Activated CD4-positive, CD25-positive, alpha-beta regulatory T cell treated with anti-CD3 and anti-CD28 coated beads, Interleukin-2, amount 50 U/mL, for 24 hours (primary cell): ENCODE measurements at regions not wholly inside any gene's neighbourhood (a gene's known extent, or its start where the extent isn't known, plus 50 kb on each side); places are given as distances from the start of the nearest gene placed in this dataset.
"Not testable (repeated sequence)": the region's sequence is repeated elsewhere in the genome, so short reads cannot be mapped to it uniquely, and the experiment has no call there.

Source experiments
- ATAC-seq, 2 donors: fragments of 150-1000 bp; cut with Tn5 transposase; one replicate each; pipeline ENCODE4 v1.10.0; 2021; ENCODE audit warnings: mild to moderate bottlenecking in 1 of 2, moderate library complexity in 1 of 2

DNA sequence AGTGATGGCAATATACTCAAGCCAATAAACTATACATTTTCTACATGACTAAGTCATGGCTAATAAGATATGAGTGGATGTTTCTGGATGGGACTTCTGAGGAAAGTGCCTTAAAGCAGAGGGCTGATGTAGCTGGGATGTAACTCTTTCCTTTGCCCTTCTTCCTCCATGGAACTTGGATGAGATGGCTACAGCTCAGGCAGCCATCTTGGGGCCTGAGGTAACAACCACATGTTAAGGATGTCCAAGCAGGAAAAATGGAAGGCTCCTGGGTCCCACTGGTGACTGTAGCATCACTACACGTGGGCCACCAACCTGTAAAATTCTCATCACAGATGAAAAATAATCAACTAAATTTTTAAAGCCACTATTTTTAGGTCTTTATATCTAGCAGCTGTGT, 54.4 kb upstream of the GRIP1 start:
- ATAC-seq, result no peak

DNA sequence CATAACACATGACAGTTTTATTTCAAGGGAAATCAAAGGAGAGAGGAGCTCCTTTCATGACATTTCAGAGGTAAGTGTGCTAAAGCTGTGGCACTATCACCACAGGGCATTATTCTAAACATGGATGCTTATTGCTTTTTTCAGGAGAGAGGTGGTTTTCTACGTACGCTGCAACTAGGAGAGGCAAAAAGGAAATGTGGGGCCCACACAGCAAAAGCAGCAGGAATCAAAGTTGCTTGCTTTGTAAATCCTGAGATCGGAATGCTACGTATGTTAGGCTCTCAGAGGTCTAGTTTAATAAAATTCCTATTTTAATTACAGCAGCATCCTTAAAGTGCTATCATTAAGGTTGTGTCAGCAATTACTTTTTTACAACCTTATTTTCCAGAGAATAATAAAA, 55.0 kb upstream of the GRIP1 start:
- ATAC-seq, result no peak

DNA sequence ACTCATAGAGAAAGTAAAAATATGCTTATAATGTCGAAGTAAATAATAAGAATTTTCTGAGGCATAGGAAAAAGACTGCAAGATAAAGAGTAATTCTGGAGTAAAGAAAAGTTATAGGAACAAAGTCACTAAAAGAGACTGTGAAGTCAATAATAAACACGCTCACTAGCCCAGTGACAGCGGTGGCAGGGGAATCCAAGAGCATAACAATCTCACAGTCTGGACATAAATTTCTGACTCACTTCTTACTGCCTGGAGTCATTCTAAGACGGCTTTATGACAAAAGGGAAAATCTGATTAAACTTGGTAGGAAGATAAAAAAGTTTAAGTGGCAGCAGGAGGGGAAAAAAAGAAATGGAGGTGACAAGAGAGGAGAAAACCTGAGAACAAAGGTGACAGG, 56.4 kb upstream of the GRIP1 start:
- peak in 1 of 2 donors; percentile 41 for ATAC-seq

DNA sequence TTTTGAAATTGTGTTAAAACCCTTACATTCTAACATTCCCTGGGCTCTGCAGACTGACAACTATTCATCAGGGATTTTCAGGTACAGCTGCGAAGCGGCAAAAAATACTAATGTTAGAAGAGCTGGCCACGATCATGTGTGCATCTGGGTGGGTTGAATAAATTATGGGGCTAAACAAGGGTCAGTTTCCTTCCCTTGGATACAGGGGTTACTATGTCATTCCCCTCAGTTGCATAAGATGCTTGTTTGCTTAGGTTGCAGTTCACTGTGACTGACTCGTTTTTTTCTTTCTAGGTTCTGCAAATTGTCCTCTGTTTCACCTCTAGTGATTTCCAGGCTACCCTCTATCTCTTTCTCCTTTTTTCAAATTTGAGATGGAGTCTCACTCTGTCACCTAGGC, 58.1 kb upstream of the GRIP1 start:
- no peak for ATAC-seq

DNA sequence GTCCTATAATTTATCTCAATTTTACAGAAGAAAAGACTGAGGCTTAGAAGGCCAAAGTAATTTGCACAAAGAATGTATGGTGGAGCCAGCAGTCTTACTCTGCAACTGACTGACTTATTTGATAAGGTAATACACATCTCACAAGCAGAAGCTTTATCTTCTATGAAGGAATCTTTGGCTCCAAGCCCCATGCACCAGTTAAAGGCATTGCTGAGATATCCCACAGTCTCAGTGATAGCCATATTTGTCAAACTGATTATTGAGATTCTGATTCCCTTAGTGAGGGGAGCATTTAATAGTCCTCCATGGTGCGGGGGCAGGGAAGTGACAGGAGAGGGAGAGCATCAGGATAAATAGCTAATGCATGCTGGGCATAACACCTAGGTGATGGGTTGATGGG, 60.4 kb upstream of the GRIP1 start:
- no peak for ATAC-seq

DNA sequence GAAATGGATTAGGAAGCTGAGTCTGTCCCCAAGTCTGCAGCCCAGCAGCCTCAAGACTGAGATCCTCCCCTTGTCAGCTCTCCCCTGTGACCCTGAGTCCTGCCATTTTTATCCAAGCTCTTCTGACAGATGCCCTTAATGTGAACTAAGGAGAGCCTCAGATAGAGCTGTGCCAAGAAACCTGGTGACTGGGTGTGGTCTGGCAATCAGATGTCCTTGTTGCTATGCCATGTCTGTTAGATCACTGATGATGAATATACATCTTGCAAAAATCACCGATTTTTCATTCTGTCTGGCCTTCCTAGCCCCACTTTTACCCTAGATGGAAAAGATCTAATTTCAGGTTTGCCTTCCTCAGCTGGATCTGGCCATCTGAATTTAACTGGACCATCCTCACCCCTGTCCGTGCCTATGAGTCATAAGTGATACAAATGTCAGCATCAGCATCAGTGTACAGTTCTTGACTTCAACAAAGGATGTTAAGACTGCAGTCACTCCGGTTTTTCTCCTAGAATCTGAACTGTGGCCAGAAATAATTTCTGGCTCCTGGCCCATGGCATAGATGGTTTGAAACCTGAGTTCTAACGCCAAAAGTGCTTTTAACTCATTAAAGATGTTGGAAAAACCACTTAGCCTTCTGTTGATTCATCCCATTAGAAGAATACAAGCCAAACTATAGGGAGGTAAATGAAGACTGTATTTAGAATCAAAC, 61.2 kb upstream of the GRIP1 start:
- no peak for ATAC-seq

DNA sequence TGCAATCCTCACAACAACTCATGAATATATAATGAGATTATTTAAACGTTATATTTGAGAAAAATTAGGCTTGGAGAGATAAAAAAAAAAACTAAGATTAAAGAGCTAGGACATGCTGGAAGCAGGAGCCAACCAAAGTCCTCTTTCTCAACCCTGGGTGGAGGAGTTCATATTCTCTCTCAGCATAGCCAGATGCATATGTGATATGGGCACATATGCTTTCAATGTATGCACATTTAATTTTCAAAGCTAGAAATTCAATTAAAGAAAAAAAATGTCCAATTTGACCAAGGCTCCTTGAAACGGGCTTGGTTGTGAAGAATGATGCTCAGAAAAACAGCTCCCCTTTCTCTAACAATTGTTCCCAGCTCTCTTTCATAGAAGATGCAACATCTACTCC, 61.9 kb upstream of the GRIP1 start:
- no peak for ATAC-seq

DNA sequence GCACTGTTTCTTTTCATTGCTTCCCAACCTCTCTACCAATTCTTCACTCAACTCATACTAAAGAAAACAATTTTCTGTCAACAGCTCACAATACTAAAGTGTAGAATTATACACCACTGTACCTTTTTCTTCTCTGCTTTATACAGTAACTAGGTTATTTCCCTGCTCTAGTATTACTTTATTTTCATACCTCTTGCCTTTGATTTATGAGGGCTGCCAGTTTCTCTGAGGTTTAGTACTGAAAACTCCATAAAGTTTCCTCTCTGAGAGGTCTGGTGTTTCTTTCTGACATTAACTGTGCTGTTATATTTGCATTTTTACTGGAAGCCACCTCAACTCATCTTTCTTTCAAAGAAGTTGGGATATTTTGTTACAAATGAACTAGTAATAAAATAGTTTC, 63.0 kb upstream of the GRIP1 start:
- no peak for ATAC-seq

DNA sequence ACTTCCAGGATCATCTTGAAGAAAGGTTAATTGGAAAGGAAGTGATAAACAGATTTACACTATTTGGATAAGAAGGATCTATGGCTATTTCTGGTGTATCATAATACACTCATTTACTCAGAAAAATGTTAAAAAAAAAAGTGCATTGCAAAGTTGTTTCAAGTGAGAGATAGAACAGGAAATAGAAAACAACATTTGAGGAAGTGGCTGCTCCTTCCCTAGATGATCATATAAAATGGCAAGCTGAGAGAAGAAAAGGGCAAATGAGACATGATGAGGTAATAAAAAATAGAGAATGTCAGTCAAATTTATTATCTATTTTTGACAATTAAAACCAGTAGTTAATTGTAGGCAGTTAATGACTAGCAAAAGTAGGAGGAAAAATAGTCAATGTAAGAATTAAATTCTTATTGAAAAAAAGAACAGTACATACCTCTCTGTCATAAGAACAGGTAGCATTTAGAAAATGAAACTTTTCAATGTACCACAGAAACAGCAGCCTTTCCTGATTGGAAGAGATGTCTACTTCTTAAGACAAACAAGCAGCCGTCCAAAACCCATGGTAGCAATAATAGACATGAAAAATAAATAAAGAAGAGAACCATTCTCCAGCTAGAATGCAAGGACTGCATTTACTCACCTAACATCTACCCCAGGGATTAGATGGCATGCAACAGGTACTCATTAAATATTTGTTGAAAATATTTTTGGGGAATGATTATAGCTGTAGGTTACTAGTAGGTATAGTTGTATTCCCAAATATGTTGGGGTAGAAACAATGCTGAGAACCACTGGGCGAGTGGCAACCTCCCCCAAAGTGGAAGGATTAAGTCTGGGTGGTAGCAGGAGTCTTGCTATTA, 63.9 kb upstream of the GRIP1 start:
- ATAC-seq, result no peak

DNA sequence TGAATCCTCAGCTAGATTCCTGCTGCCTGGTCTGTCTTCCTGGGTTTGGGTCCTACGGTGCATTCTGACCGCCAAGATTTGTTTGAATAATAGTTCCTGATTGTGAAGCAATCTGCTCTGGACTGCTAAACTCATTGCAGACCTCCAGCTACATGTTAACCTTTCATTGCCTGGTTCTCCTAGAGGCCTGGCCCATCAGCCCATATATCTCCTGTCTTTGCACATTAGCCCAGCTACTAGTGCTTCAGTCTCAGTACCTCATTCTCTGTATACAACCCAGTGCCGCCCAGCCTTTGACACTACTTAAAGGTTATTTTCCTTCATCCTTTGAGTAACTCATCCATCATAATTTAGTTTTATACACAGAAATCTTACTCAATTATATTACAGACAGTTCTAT, 65.6 kb upstream of the GRIP1 start:
- no peak for ATAC-seq

DNA sequence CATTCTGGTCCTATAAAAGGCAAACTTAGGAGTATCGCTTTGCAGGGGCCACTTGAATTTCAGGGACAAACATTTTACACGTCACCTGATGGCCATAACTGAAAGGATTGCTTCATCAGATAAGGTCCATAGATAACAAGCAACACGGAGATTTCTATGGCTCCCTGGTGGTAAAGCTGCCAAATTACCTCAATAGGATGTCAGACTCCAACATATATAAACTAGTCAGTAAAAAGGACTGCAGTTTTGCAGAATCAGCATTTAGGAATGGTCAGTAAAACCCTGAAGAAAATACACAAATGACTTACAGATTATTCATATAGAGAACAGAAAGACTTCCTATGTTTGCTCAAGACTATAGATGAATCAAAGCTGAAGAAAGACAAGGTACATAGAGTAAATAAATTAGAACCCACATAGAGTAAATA, 66.1 kb upstream of the GRIP1 start:
- no peak for ATAC-seq

DNA sequence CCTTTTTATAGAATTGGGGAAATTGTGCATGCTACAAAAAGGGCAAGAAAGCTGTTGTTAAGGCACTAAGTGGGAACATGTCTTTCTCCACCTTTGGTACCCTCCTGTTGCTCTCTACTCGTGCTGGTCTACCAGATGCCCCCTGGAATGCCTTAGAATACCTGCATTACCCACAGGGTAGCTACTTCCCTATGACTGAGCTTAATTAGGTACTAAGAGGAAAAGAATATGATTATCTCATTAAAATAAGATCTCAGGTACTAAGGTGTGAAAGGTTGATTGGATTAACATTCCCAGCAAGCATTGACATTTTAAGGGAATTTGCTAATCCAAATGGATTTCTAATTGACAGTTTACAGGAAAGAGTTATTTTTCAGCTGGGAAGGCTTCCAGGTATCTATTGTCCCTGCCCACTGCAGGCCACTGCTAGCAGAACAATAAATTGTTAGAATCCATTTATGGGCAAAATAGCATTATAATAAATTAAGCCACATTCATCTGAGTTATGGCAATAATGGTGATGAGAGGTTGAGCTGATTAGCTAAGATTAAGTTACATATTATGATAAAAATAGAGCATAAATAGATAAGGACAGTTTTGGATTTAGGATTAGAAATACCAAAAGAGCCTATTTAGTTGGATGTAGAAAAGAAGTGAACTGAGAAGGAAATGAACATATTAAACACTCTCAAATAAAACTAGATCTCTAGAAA, 67.8 kb upstream of the GRIP1 start:
- no peak for ATAC-seq

DNA sequence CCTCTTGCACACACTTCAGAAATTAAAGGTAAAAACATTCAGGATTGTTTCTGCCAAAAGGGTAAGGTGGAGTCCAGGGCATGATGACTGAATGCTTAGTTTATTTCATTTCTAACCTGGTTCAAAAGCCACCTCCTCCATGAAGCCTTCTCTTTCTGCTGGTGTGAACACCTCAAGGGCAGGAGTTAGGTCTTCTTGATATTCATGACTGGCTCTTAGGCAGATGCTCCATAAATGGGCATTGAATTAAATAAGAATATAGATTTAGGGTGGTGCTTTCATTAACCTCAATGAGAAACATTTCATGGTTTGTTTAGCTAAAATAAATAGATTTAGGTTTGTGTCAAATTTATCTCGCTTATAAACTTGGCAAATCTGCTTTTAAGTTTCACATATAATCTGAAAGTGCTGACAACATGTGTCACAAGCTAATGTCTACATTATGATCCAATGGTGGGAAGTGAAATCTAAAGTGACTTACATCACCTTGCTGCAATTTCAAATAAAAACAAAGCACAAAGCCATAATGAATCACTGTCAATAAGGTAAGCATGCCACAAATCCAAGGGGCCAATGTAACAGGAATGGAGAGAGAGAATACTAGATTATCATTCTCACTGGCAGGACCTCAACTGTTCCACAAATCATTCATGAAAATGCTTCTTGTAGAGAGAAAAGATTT, 72.7 kb upstream of the GRIP1 start:
- ATAC-seq, result no peak

DNA sequence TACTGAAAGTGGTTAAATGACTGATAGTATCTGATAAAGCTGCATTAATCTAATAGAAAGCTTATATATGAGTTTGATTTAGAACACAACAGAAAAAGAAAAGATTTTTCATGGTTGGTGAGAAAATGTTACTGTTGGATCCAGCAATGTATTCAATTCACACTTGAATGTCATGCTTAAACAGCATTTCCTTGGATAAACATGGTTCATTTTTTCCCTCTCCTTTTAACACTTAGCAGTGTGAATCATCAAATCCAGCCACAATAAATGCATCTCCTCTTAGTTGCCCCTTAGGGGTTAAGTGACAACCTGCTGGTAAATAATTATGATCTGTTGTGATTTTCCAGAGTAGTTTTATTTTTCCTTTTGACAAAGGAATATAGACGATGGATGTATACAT, 74.9 kb upstream of the GRIP1 start:
- ATAC-seq, result no peak

DNA sequence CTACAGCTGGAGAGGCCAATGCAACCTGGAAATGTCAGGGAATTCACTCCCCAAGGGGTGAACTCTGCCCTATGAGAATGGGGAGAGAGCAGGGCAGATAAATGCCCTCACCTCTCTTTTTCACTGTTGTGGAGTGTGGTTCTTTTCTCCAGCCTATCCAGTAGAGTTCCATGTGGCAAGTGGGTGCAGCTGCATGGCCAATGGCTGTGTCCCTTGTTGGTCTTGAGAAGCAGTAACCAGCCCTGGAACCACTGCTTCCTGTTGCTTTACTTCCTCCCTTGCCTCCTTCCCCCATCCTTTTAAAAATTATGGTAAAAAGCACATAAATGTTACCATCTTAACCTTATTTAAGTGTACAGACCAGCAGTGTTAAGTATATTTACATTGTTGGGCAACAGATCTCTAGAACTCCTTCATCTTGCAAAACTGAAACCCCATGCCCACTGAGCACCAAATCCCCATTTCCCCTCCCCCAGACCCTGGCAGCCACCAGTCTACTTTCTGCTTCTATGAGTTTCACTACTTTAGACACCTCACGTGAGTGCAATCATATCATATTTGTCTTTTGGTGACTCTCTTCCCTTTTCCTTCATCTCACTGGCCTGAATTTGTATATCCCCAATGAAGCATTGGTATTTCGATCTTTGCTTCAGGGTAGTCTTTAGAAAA, 77.0 kb upstream of the GRIP1 start:
- ATAC-seq, result no peak

DNA sequence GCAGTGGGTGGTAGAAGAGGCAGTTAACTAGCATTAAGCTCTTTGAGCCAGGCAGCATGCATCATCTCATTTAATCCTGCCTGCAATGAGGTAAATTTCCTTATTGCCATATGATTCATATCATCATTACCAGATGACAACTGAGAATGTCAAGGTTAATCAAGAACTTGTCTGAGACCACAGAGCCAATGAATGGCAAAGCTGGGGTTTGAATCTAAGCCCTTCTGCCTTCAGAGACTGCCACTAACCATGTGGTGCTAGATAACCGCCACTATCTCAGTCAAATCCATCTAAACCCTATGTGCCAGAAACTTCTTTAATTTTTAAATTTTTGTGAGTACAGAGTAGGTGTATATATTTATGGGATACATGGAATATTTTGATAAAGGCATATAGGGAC, 77.8 kb upstream of the GRIP1 start:
- ATAC-seq, result no peak

DNA sequence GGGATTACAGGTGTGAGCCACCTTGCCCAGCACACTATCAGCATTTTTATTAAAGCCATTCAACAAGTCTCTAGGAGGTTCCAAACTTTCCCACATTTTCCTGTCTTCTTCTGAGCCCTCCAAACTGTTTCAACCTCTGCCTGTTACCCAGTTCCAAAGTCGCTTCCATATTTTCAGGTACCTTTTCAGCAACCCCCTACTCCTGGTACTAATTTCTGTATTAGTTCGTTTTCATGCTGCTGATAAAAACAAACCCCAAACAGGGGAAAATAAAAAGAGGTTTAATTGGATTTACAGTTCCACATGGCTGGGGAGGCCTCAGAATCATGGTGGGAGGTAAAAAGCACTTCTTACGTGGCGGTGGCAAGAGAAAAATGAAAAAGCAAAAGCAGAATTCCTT, 81.2 kb upstream of the GRIP1 start:
- ATAC-seq, result not testable (repeated sequence)

DNA sequence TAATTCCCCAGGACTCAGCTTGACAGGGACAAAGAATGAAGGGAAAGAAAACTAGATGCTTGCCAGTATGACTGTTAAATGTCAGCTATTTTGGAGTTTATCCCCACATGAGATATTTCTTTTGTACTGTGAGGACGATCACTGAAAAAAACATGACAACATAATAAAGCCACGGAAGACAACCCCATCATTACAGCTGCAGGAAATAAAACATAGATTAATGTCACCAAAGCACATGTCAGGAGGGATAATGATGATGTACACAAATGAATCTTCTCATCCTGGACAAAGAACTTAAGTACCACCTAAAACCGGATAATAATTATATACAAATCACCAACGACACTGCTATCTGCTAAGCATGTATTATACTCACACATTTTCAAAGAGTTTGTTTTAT, 84.6 kb upstream of the GRIP1 start:
- ATAC-seq, result no peak

DNA sequence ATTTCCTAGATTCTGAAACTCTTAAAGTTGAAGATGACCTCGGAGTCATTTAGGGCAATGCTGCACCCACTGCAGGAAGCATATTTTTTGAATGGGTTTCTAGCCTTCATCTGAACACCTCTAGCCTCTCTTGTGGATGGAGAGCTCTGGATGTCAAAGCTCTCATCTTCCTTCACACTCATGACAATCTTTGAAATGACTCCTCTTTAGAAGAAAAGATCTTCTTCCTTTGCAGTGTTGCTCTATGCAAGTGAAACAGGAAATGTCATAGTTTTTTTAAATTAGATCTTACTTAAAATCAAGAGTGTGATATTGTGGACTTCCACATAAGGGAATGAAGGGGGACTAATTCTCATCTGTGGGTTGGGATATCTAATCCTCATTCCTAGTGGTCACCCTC, 86.3 kb upstream of the GRIP1 start:
- ATAC-seq, result no peak

DNA sequence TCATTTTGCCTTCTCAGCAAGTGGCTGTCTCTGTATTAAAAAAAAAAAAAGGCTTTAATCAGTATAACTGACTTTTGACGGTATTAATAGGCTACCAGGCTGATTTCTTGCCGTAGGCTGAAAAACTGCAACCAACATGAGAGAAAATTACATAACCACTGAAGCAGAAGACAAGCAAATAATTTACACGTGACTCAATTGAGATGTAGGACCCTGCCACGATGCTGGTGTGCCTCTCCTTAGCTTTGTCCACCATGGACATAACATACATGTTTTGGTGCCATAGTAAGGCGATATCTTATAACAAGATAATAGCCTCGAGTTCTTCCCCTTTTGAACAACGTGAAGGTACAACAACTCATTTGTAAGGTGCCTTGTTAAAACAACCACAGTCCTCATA, 88.7 kb upstream of the GRIP1 start:
- no peak for ATAC-seq

DNA sequence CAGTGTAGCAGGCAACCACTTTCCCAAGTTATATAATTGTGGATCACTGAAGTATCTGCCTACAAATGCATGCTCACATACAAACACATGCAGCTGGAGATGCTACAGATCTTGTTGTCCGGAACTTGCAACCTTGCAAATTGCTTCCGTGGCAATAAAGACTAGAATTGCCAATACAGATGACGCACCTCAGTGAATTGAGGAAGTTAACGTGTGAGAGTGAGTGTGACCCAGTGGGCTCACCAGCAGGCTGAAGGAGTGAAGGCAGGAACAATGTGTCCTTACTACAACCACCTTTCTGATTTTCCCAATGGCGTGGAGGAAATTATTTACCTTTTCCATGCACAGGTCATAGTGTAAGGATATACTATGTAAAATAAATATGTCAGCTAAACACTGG, 89.4 kb upstream of the GRIP1 start:
- ATAC-seq, result no peak

DNA sequence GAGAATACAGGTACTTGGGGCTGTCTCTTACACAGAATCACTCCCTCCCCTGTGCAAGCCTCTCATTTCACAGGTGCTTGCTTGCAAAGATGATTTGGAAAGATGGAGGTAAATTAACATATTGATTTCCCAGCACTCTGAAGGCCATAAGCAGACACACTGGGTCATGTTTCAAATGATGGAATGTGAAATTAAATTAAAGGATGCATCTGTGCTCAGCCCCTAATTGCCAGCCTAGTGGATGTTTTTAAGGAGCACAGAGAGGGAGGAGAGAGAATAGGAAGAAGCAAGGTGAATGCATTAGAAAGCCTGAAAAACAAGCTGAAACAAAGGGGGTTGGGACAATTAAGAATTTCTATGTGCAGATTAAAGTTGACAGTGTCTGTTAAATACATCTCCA, 96.1 kb upstream of the GRIP1 start:
- no peak for ATAC-seq

DNA sequence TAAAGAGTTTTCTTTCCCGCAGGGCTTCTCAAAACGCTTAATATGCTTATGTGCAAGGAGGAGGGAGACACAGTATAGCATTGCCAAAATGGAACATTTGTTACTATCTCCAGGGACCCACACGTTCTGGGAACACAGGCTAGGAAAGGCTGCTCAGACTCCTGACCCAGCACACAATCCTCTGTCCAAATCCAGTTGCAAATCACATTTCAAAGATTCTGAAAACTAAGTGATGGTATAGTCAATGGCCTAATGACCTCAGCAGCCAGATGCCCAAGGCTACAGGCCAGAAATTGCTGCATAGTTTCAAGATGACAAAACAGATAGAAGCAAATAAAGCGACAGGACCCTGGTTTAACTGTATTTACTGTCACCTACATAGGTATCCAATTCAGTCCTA, 97.0 kb upstream of the GRIP1 start:
- no peak for ATAC-seq
